GM12878 (cell line): ENCODE measurements at regions not wholly inside any gene's neighbourhood (a gene's known extent, or its start where the extent isn't known, plus 50 kb on each side); places are given as distances from the start of the nearest gene placed in this dataset.

ENCODE experiments used
- ATAC-seq: fragments of 200-7000 bp; cut with Tn5 transposase; 3 replicates; pipeline ENCODE4 v1.9.1; 2020; ENCODE audit warnings: mild to moderate bottlenecking, moderate library complexity
- BruUV-seq: library from RNA; stranded (reverse); fragments of 400-500 nt; replicated peaks from 2 replicates; lab custom pipeline; 2021; lab: Mats Ljungman, UMichigan
- CTCF ChIA-PET: fragments of 300-600 bp; sonication (Branson Sonifier 250); formaldehyde crosslinking; extraction: SDS; loops from one replicate; lab custom pipeline; 2021; ENCODE audit warnings: inconsistent platforms; lab: Yijun Ruan, JAX
- POLR2A ChIA-PET: fragments of 350-600 bp; formaldehyde crosslinking; extraction: SDS; loops from one replicate; lab custom pipeline; 2021; ENCODE audit warnings: inconsistent platforms; lab: Charles Lee
- RAD21 ChIA-PET: fragments of 300-600 bp; sonication (Branson Sonifier 250); formaldehyde crosslinking; loops from one replicate; lab custom pipeline; 2023; ENCODE audit warnings: antibody characterized with exemption; ENCODE audit not compliant: unreplicated experiment; lab: Charles Lee
- SMC1A ChIA-PET: fragments of 300-600 bp; sonication (Branson Sonifier 250); formaldehyde crosslinking; loops from one replicate; lab custom pipeline; 2023; ENCODE audit not compliant: unreplicated experiment, uncharacterized antibody; lab: Charles Lee
- DNase-seq: peaks from one replicate; pipeline ENCODE4 v3.0.0-alpha.2; 2011; ENCODE audit warnings: low read depth, low spot score
- FAIRE-seq: peaks from 3 replicates; lab custom pipeline; 2011; peaks lifted over from hg19 to GRCh38; lab: Jason Lieb, UNC
- H2AFZ ChIP-seq: 2 replicates; pipeline ENCODE4 v1.6.0; 2011; ENCODE audit warnings: low read depth, low read length, control low read depth; ENCODE audit not compliant: control insufficient read depth
- H3K27ac ChIP-seq: 2 replicates; pipeline ENCODE4 v1.5.1; 2011; ENCODE audit warnings: control low read depth; ENCODE audit not compliant: control insufficient read depth, insufficient read depth
- H3K27me3 ChIP-seq, 2 experiments: replicated peaks in 1 of 2; 2 replicates each; pipeline versions ENCODE4 v1.6.0 to v1.6.1; 2011; ENCODE audit warnings: low read length in 1 of 2; ENCODE audit not compliant: control insufficient read depth in 2 of 2, insufficient read depth in 2 of 2
- H3K36me3 ChIP-seq, 2 experiments: 2 replicates each; pipeline ENCODE4 v1.5.1; 2011; ENCODE audit warnings: low read length in 1 of 2; ENCODE audit not compliant: control insufficient read depth in 2 of 2, insufficient read depth in 2 of 2
- H3K4me1 ChIP-seq: 2 replicates; pipeline ENCODE4 v1.6.1; 2011; ENCODE audit warnings: mild to moderate bottlenecking, low read length, moderate library complexity, mixed read lengths; ENCODE audit not compliant: control insufficient read depth, insufficient read depth
- H3K4me2 ChIP-seq: 2 replicates; pipeline ENCODE4 v1.6.0; 2011; ENCODE audit warnings: control low read depth; ENCODE audit not compliant: control insufficient read depth, insufficient read depth
- H3K4me3 ChIP-seq: fragments of 200-600 bp; sonication (generic); 2 replicates; pipeline ENCODE4 v1.5.1; 2016
- H3K79me2 ChIP-seq: 2 replicates; pipeline ENCODE4 v1.6.0; 2011; ENCODE audit warnings: low read length; ENCODE audit not compliant: control insufficient read depth, insufficient read depth
- H3K9ac ChIP-seq: 2 replicates; pipeline ENCODE4 v1.8.0; 2011; ENCODE audit warnings: low read length, control low read depth, mixed read lengths; ENCODE audit not compliant: control insufficient read depth, insufficient read depth
- H3K9me3 ChIP-seq: replicated peaks from 3 replicates; pipeline ENCODE4 v1.5.1; 2011; ENCODE audit warnings: mild to moderate bottlenecking, low read length; ENCODE audit not compliant: control insufficient read depth, insufficient read depth
- H4K20me1 ChIP-seq: 2 replicates; pipeline ENCODE4 v1.6.0; 2011; ENCODE audit not compliant: control insufficient read depth, insufficient read depth
- BCL11A ChIP-seq: IDR thresholded peaks from 2 replicates; pipeline ENCODE4 v1.6.1; 2011; ENCODE audit warnings: low read depth, low read length
- CBX3 ChIP-seq: fragments of 200-600 bp; sonication (generic); IDR thresholded peaks from 2 replicates; pipeline ENCODE4 v1.6.1; 2016; ENCODE audit warnings: low read depth, borderline replicate concordance
- EP300 ChIP-seq, 2 experiments: fragments of 150-350 bp in 1 of 2; IDR thresholded peaks; 2 replicates each; pipeline ENCODE4 v1.6.1; 2011 to 2012; ENCODE audit warnings: low read depth in 2 of 2, low read length in 2 of 2, borderline replicate concordance in 1 of 2, improper control_type of control experiment in 1 of 2, inconsistent platforms in 1 of 2; ENCODE audit not compliant: control insufficient read depth in 1 of 2
- KDM1A ChIP-seq: fragments of 200-600 bp; sonication (generic); IDR thresholded peaks from 2 replicates; pipeline ENCODE4 v1.6.1; 2016; ENCODE audit warnings: borderline replicate concordance
- MEF2B ChIP-seq: fragments of 450-650 bp; IDR thresholded peaks from 2 replicates; pipeline ENCODE4 v1.6.1; 2018; ENCODE audit warnings: mild to moderate bottlenecking, moderate library complexity; ENCODE audit not compliant: partially characterized antibody, poor library complexity, severe bottlenecking
- NFIC ChIP-seq: IDR thresholded peaks from 2 replicates; pipeline ENCODE4 v1.6.1; 2012; ENCODE audit warnings: low read depth, mild to moderate bottlenecking, inconsistent platforms, low read length, moderate library complexity
- NFYB ChIP-seq: IDR thresholded peaks from 2 replicates; pipeline ENCODE4 v1.6.1; 2011; ENCODE audit warnings: low read depth, mild to moderate bottlenecking, low read length, improper control_type of control experiment, moderate library complexity; ENCODE audit not compliant: insufficient read depth
- NR2F1 ChIP-seq: fragments of 450-650 bp; conservative IDR thresholded peaks from 2 replicates; pipeline ENCODE4 v1.6.1; 2017; ENCODE audit warnings: mild to moderate bottlenecking
- RBBP5 ChIP-seq: fragments of 200-600 bp; sonication (generic); conservative IDR thresholded peaks from 2 replicates; pipeline ENCODE4 v1.6.1; 2016
- RCOR1 ChIP-seq: conservative IDR thresholded peaks from 2 replicates; pipeline ENCODE4 v1.6.1; 2012; ENCODE audit warnings: low read depth, low read length, improper control_type of control experiment
- SMAD5 ChIP-seq: IDR thresholded peaks from 2 replicates; pipeline ENCODE4 v1.6.1; 2016; ENCODE audit warnings: antibody characterized with exemption, low read depth
- TCF3 ChIP-seq: IDR thresholded peaks from 2 replicates; pipeline ENCODE4 v1.6.1; 2012; ENCODE audit warnings: low read depth, mild to moderate bottlenecking, low read length, borderline replicate concordance; ENCODE audit not compliant: insufficient read depth
- USF1 ChIP-seq: IDR thresholded peaks from 2 replicates; pipeline ENCODE4 v1.6.1; 2011; ENCODE audit warnings: borderline replicate concordance, low read depth, mild to moderate bottlenecking, moderate library complexity, mixed read lengths, low read length; ENCODE audit not compliant: insufficient read depth; ENCODE audit errors: extremely low read length
- WGBS: methylation state at CpG from one replicate; pipeline ENCODE4 v1.1.6; 2016; ENCODE audit warnings: low lambda C conversion rate; ENCODE audit not compliant: insufficient replicate concordance, insufficient coverage; ENCODE audit errors: missing lambda C conversion rate; 5-methylcytosine and 5-hydroxymethylcytosine counted together
- in situ Hi-C: fragments of 300-500 bp; cut with MboI; formaldehyde crosslinking; loops from 9 replicates; pipeline ENCODE4 v1.14.3; 2018; ENCODE audit warnings: mixed read lengths
- intact Hi-C: fragments of 100-400 bp; cut with micrococcal nuclease; formaldehyde crosslinking; loops from one replicate; pipeline ENCODE4 v1.14.2; 2022; ENCODE audit not compliant: unreplicated experiment
- TF ChIP-seq, protein P1 (sequence below): fragments of 150-350 bp; IDR thresholded peaks from 2 replicates; pipeline ENCODE4 v1.6.1; 2016; ENCODE audit warnings: low read depth, low read length

DNA sequence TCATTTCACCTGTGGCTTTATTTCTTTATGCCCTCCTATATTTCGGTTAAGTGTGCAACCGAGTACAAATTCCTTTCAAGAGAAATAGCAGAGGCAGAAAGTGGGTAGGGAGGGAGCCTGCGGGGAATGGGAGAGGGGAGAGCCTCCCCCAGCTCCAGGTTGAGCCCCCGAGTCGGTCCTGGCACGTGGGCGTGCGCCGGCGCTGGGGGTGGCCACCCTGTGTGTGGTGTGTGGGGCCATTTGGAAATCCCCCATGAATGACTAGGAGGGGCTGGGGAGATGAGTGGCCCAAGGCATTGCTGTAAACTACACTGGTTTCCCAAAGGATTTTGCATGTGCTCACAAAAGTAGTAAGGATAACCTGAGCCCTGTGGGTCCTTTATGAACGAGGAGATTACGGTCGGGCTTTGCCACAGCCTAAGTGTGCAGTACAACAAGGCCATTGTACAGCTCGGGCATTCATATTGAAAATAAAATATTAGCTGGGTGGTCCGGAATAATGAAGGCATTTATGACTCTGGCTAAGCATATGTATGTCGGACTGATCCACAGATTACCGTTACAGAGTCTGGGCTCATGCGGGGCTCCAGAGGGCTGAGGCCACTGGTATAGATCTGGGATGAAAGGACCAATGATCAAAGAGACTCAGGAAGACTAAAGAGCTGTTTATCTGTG, 84.5 kb upstream of the RALGAPA2 start:
- ChIA-PET CTCF (no interaction called here), RAD21 (no interaction called here), POLR2A (no interaction called here), SMC1A (no interaction called here)
- Histone ChIP-seq H4K20me1 (no peaks in the 10 kb centered on the region), H3K4me2 (no peak overlapping the region), H2AFZ (no peak overlapping the region), H3K79me2 (no peaks in the 10 kb centered on the region), H3K9me3 (no peaks in the 10 kb centered on the region), H3K27me3 (no peaks in the 10 kb centered on the region), H3K9ac (no peak overlapping the region), H3K36me3 (no peaks in the 10 kb centered on the region), H3K4me1 (no peaks in the 10 kb centered on the region), H3K27ac (no peak overlapping the region), H3K4me3 (no peak overlapping the region)
- DNase-seq: no peak
- in situ Hi-C loops: no loop called here
- no peak for ATAC-seq
- TF ChIP-seq NR2F1: no peak
- no peak for TF ChIP-seq BCL11A
- no peak for TF ChIP-seq CBX3
- no peak for TF ChIP-seq RCOR1
- TF ChIP-seq NFYB: no peak
- TF ChIP-seq NFIC: no peak
- TF ChIP-seq EP300 (IDR thresholded peaks at IDR 0.05; ENCODE audit: borderline replicate concordance in 1 of 2, control insufficient read depth in 1 of 2, low read depth in 2 of 2, low read length in 2 of 2): no peak
- BruUV-seq: no TSS peak
- FAIRE-seq: no peak
- intact Hi-C loops: no loop called here
- 35% methylated on average over 18 of the region's 18 CpGs for WGBS

- no peak overlapping the region for H3K4me2 ChIP-seq
- H4K20me1 ChIP-seq: no peaks in the 10 kb centered on the region
- BruUV-seq: no TSS peak
- no peak overlapping the region for H3K9ac ChIP-seq
- H3K4me3 ChIP-seq: no peak overlapping the region
- FAIRE-seq: no peak
- H3K36me3 ChIP-seq: no peaks in the 10 kb centered on the region
- no peaks in the 10 kb centered on the region for H3K27me3 ChIP-seq
- SMC1A ChIA-PET: no interaction called here
- no peak overlapping the region for H3K27ac ChIP-seq
- no peak for DNase-seq
- WGBS: 0% methylated on average over 5 of the region's 5 CpGs
- ATAC-seq: no peak
- H3K4me1 ChIP-seq: no peaks in the 10 kb centered on the region
- H3K9me3 ChIP-seq: no peaks in the 10 kb centered on the region
- CTCF ChIA-PET: no interaction called here
- no peak overlapping the region for H2AFZ ChIP-seq
- RAD21 ChIA-PET: no interaction called here
- POLR2A ChIA-PET: no interaction called here
- H3K79me2 ChIP-seq: no peaks in the 10 kb centered on the region
- intact Hi-C loops: no loop called here
- in situ Hi-C loops: no loop called here
- TF ChIP-seq, protein P1, sequence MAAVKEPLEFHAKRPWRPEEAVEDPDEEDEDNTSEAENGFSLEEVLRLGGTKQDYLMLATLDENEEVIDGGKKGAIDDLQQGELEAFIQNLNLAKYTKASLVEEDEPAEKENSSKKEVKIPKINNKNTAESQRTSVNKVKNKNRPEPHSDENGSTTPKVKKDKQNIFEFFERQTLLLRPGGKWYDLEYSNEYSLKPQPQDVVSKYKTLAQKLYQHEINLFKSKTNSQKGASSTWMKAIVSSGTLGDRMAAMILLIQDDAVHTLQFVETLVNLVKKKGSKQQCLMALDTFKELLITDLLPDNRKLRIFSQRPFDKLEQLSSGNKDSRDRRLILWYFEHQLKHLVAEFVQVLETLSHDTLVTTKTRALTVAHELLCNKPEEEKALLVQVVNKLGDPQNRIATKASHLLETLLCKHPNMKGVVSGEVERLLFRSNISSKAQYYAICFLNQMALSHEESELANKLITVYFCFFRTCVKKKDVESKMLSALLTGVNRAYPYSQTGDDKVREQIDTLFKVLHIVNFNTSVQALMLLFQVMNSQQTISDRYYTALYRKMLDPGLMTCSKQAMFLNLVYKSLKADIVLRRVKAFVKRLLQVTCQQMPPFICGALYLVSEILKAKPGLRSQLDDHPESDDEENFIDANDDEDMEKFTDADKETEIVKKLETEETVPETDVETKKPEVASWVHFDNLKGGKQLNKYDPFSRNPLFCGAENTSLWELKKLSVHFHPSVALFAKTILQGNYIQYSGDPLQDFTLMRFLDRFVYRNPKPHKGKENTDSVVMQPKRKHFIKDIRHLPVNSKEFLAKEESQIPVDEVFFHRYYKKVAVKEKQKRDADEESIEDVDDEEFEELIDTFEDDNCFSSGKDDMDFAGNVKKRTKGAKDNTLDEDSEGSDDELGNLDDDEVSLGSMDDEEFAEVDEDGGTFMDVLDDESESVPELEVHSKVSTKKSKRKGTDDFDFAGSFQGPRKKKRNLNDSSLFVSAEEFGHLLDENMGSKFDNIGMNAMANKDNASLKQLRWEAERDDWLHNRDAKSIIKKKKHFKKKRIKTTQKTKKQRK: no peak
- TF ChIP-seq KDM1A (no peak), RBBP5 (no peak), USF1 (no peak), SMAD5 (no peak), TCF3 (no peak), MEF2B (no peak)
Measured at GRCh38 chr20:20795721-20796120, 83.3 kb upstream of the RALGAPA2 start.
